Lower leg skin (tissue), 4 donors: ENCODE measurements at regions not wholly inside any gene's neighbourhood (a gene's known extent, or its start where the extent isn't known, plus 50 kb on each side); places are given as distances from the start of the nearest gene placed in this dataset.

Experiments
- DNase-seq, 2 donors: peaks; one replicate each; pipeline ENCODE4 v3.0.0-alpha.2; 2019; ENCODE audit warnings: low spot score in 2 of 2
- H3K4me3 ChIP-seq: fragments of 200-600 bp; sonication (generic); 2 replicates; pipeline ENCODE4 v1.5.1; 2017; ENCODE audit warnings: mild to moderate bottlenecking, low read depth; ENCODE audit not compliant: poor library complexity, severe bottlenecking
- CTCF ChIP-seq, 3 donors: fragments of 450-650 bp; IDR thresholded peaks; one replicate each; pipeline ENCODE4 v1.5.1; 2016; ENCODE audit warnings: antibody characterized with exemption in 3 of 3, mild to moderate bottlenecking in 3 of 3, moderate library complexity in 2 of 3
- POLR2A ChIP-seq, 2 donors: fragments of 450-650 bp; IDR thresholded peaks; one replicate each; pipeline ENCODE4 v1.6.1; 2016 to 2017; ENCODE audit warnings: antibody characterized with exemption in 2 of 2, mild to moderate bottlenecking in 1 of 2, moderate library complexity in 1 of 2
- WGBS, 2 donors: methylation state at CpG; one replicate each; pipeline ENCODE4 v1.1.5; 2018; 5-methylcytosine and 5-hydroxymethylcytosine counted together
- intact Hi-C: fragments of 100-400 bp; cut with DNase I; formaldehyde crosslinking; loops from one replicate; pipeline ENCODE4 v1.15.0; 2023; ENCODE audit warnings: low total_unique reads

GRCh38 chr4:112852601-112853000, 196.9 kb upstream of the ANK2 start:
- intact Hi-C loops: no loop called here

GRCh38 chr4:112853662-112854256, 195.7 kb upstream of the ANK2 start:
- no peak overlapping the region for H3K4me3 ChIP-seq
- no peak for DNase-seq
- intact Hi-C loops: no loop called here
- 52 to 55% methylated on average over 3 of the region's 3 CpGs for WGBS, 2 donors
- TF ChIP-seq POLR2A (IDR thresholded peaks at IDR 0.05) (no peak), CTCF (IDR thresholded peaks at IDR 0.05) (no peak)

More at GRCh38 chr4:112852601-112853000, 196.9 kb upstream of the ANK2 start:
- TF ChIP-seq POLR2A (IDR thresholded peaks at IDR 0.05): no peak
- no peak for TF ChIP-seq CTCF (IDR thresholded peaks at IDR 0.05)
- H3K4me3 ChIP-seq: no peak overlapping the region
- 49 to 57% methylated on average over 4 of the region's 4 CpGs for WGBS, 2 donors
- no peak for DNase-seq

DNA sequence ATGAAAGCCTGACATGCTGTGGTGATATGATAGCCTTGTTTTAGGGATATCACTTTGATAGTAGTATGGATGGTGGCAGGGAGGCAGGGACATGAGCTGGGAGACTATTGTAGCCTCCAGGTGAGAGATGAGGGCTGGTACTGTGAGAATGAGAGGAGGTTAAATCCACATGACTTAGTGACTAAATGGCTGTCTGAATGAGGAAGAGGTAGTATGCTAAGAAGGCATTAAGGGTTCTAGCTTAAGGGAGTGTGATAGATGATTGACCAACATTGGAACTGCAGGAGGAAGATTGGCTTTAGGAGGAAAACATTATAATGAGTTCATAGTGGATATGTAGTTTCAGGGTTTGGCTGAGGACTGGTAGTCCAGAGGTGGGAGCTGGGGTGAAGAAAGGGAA, 195.0 kb upstream of the ANK2 start:
- DNase-seq: no peak
- H3K4me3 ChIP-seq: no peak overlapping the region
- TF ChIP-seq POLR2A (IDR thresholded peaks at IDR 0.05) (no peak), CTCF (IDR thresholded peaks at IDR 0.05) (no peak)
- intact Hi-C loops: no loop called here

DNA sequence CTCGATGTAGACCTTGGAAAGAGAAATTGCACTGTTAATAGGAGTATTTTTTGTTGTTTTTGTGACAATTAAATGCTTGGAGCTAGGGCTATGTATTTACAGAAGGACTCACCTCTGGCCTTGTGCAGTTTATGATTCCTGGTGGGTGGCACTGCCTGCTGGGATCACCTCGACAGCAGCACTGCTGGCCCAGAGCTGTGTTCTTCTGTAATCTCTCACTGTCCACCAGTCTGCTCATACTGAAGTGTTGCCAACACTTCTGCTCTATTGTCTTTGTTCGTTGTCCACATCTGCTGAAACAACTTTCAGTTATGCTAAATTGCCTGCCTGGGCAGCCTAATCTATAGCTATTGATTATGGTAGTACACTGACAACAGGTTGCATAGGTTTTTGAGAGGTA, 194.4 kb upstream of the ANK2 start:
- WGBS, 2 donors: 63 to 68% methylated on average over 3 of the region's 3 CpGs
- no peak overlapping the region for H3K4me3 ChIP-seq
- no peak for DNase-seq
- intact Hi-C loops: no loop called here
- TF ChIP-seq POLR2A (IDR thresholded peaks at IDR 0.05) (no peak), CTCF (IDR thresholded peaks at IDR 0.05) (no peak)

- 30 to 43% methylated on average over 1 of the region's 1 CpG for WGBS, 2 donors
- TF ChIP-seq POLR2A (IDR thresholded peaks at IDR 0.05) (no peak), CTCF (IDR thresholded peaks at IDR 0.05) (no peak)
- intact Hi-C loops: no loop called here
- DNase-seq: peak in 1 of 2 donors; percentile 41
- no peak overlapping the region for H3K4me3 ChIP-seq
These were observed 192.0 kb upstream of the ANK2 start for GRCh38 chr4:112857461-112857860.

- intact Hi-C loops: no loop called here
- H3K4me3 ChIP-seq: no peak overlapping the region
- 74 to 91% methylated on average over 3 of the region's 3 CpGs for WGBS, 2 donors
- no peak for DNase-seq
- no peak for TF ChIP-seq POLR2A (IDR thresholded peaks at IDR 0.05)
- TF ChIP-seq CTCF (IDR thresholded peaks at IDR 0.05): no peak
These were observed 190.7 kb upstream of the ANK2 start for GRCh38 chr4:112858751-112859150.
